ENCODE measurements at regions not wholly inside any gene's neighbourhood (a gene's known extent, or its start where the extent isn't known, plus 50 kb on each side); places are given as distances from the start of the nearest gene placed in this dataset.
A peak's percentile ranks its signal among the peaks of the same experiment; 100 is the strongest.
"Not testable (repeated sequence)": the region's sequence is repeated elsewhere in the genome, so short reads cannot be mapped to it uniquely, and the experiment has no call there.

GRCh38 chr16:62869837-62870236, 833.6 kb upstream of the CDH8 start:
- no peak for DNase-seq

DNA sequence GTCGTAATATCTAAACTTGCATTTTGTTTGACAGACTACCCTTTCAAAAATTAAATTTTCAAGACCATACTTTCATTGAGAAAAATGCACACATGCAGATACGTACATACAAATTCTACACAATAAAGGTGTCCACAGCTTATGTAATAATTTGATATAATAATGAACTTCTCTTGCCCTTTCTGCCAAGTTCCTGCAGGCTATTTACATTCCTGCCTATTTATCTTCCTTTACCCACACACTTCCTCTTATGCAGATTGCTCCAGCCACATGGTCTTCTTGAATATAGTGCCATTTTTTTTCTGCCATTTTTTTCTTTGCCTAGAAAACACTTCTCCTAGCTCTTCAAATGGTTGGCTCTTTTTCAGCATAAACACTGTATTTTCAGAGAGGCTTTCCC, 826.9 kb upstream of the CDH8 start:
- no peak for DNase-seq

- DNase-seq = no peak
Observed at GRCh38 chr16:62853887-62854286, 817.6 kb upstream of the CDH8 start.

DNA sequence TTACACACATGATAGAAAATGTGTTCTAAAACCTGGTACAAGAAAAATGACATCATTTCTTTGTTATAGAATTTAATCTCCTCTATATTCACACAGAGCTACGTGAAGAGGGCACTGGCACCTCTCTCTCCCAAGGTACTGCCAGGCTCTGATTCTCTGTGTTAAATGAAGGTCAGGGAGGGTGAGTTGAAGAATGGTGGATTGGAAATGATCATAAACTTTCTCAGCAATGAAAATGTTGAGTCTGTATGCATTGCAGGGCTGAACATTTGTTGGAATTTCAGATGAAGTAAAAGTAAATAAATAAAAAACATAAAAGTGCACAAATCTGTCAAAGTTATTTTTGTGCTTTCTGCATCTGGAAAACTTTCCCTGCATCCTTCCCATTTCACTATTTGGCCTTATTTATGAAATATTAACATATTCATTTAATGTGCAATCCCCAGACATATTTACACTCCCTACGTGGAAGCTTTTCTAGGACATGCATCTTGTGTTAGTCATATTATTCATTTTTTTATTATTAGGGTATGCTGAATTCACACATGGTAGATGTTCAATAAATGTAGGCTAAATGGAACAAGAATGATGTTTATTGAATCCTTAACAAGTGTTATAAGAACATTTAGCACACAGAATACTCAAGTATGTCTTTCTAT, 810.3 kb upstream of the CDH8 start:
- DNase-seq = no peak

GRCh38 chr16:62832214-62832613, 796.0 kb upstream of the CDH8 start:
- DNase-seq = no peak

DNA sequence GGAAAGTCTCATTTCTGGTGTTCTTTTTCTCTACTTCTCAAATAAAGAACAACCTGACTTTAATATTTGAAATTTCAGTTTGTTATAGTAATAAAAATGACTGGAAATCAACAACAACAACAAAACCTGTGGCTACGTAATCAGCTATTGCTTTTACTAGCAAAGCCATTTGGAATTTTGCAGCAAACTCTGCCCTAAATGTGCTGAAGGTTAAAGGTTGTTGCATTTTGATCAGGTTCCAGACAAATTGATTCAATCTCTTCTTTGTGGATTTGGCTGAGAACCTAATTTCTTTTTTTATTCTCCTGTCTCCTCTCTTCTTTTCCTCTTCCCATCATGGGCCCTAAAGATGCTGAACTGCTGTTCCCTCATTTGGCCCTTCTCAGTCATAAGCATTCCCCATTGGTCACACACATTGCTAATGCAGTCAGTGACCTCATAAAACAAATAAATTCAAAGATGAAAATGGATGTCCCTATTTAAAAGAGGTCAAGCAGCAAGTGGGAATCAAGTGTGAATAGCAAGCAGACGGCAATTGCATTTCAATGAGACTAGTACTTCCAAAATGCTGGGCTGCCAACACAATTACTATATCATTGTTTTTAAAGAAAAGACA, 795.1 kb upstream of the CDH8 start:
- DNase-seq = no peak

GRCh38 chr16:62829607-62830006, 793.4 kb upstream of the CDH8 start:
- no peak for DNase-seq

DNA sequence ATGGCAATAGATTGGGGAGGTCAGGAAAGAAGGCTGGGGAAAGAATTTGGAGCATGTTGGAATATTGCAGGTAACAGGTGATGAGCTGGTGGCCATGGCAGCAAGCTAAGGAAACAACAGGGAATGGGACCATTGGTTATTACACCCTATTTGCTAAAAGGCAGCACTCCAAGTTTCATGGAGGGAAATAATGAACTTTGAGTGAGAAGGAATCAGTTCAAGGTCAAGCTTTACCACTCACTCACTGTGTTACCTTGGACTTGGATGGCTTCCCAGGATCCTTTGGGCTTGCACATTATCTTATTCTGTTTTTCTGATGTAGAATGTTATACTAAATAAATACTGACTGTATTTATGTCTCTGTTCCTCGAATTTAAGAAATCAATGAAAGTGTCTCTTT, 792.8 kb upstream of the CDH8 start:
- DNase-seq = no peak

DNA sequence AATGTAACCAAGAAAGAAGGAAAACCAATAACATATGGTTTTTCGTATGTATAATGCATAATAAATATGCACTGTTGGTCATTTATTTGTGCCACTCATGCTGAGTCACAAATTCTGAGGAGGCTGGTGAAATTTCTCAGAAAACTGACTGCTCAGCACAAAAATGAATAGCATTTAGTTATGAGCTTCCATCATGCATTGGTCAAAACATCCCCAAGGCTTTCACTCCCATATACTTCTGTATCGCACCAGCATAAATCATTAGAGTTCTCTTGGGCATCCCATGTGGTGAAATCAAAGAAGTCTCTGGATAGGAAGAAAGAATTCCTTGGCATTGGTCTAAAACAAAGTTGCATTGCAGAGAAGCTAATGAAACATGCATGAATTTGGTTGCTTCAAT, 785.6 kb upstream of the CDH8 start:
- DNase-seq = no peak

GRCh38 chr16:62816971-62817519, 780.8 kb upstream of the CDH8 start:
- DNase-seq = no peak

DNA sequence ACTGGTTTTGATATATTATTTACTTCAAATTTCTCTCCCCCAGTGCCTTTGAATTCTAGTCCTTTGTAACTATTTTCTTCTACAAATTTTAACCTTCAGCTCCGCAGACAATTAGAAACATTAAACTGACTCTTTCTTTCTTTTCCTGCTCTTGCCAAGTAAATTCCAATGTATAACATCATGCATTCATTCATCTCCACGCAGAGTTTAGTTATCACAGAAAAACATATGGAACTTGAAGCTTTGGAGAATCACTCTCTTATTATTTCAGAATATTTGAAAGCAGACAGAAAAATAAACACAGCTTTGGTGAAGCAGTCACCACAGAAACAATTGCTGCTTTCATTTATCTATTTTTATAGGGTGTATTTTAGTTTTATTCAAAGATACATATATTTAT, 778.7 kb upstream of the CDH8 start:
- no peak for DNase-seq

DNA sequence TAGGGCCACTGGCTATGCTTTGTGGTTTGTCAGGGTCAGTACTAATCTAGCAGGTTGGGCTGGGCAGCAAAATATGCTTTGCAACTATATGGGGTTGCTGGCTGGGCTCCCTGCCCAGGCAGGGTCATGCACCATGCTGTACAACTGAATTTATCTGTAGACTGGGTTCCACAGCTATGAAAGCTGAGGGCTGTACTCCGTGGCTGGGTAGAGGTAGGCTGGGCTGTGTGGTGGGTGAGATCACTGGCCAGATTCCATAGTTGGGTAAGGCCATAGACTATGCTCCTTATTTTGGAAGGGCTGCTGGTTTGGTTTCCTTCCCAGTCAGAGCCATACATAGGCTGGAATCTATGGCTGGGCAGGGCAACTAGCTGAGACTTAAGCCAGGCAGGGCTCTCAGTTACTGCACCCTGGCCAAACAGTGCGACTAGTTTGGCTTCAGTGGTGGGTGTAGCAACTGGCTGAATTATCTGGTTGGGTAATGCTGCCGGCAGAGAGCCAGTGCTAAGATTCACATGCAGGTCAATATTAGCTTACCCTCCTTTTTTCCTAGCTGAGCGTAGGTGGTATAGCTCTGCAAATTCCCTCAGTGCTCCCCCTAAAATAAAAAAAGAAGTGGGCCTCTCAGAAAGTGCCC, 769.1 kb upstream of the CDH8 start:
- DNase-seq = no peak

GRCh38 chr16:62794724-62795123, 758.5 kb upstream of the CDH8 start:
- no peak for DNase-seq

DNA sequence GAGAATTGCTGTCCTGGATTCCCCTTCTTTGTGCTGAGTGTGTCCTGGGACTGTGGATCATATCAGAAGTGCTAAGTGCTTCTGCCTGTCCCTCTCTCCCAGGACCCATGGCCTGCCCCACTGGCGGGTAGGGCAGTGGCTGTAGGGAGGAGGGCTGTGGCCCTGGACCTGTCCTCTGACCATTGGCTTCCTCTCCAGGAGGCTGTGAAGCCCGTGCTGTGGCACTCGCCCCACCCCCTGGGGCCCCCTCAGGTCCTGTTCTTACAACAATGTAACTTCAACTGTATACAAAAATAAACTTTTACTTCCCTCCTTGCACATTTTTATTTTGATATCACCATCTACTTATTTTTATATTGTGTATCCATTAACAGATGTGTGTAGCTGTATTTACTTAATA, 743.8 kb upstream of the CDH8 start:
- not testable (repeated sequence) for DNase-seq

GRCh38 chr16:62764572-62764971, 728.3 kb upstream of the CDH8 start:
- no peak for DNase-seq

DNA sequence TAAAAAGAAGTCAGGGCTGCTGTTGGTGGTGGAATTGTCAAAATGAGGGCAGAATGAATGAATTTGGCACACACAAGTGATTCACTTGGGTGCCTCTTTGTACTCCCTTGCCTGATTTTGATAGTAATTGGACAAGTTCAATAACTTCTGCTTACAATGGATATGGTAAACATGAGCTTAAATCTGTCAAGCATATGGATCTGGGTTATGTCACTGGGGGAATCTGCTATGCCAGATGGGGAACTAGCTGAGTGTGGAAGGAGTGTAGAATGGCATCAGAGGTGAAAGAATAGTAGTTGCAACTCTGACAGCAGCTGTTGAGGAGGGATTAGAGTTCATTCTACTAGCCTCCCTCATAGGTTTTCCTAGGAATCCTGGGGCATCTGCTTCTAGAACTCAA, 724.2 kb upstream of the CDH8 start:
- DNase-seq = no peak

- DNase-seq = no peak
Observed at GRCh38 chr16:62755938-62756337, 719.7 kb upstream of the CDH8 start.

- peak in 1 of 58 donors; percentile 0 for DNase-seq
Observed at GRCh38 chr16:62752854-62753253, 716.6 kb upstream of the CDH8 start.

DNA sequence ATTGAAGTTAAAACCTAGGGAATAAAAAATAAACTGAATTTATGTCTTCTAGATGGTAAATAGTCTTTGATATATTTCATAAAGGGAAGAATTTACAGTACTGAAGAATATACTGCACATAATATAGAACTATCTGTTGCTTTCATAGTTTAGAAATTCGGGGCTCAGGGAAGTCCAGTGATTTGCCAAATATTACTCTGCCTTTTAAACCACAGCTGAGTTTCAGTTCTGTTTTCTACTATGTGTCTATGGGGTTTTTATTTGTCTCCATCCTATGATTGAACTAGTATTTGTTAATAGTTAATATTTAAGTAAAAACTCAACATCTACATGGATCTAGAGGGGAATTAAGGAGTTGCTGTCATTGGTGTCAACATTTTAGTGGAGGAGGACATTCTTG, 715.0 kb upstream of the CDH8 start:
- no peak for DNase-seq

DNA sequence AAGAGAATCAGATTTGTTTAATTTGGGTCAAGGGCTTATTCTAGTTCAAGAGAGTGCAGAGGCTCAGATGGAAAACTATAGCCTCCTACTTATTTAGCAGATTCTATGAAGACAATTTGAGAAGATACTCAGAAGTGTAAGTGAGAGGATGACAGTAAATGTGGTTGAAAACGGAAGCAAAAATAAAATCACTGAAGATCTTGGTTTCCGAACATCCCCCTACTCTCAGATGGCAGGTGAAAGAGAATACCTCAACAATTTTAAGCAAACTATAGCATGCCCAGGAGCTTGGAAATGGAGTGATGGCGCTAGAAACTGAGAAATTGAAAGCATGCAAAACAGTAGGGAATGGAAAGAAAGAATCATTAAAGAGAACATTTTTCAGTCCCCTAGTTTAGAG, 705.5 kb upstream of the CDH8 start:
- no peak for DNase-seq

DNA sequence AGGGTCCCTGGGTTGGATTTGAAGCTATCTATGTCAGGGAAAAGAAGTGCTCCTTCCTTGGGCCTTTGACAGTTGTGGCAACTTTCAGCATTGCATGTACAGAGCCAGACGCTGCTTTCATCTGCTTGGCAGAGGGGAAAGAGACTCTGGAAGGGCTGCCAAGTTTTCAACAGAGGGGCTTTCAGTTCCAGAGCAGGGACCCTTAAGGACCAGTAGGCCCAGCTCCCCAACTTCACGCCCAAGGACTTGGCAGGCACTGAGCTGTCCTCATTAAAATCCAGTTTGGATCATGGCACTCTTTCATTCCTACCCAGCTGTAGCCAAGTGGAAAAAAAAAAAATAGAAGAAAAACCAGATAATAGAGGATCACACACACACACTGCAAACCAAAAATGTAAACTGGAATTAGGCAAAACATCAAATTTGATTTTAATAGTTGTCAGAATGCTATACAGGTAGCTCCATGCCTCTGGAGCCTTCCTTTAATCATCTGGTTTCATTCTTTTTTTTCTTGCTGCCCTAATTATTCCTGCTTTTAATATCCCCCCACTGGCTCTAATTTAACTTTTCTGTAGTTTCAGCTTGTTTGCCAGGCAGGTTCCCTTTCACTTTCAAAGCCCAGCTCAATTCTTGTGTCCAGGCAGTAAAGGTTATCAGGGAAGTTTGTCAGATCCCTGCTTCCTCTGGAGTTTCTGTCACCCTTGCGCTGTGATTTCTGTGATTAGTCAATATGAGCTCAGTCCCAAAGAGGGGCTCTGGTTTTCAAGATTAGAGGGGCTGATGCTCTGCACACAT, 702.6 kb upstream of the CDH8 start:
- DNase-seq = peak in 52 of 58 donors; percentile 0 to 86 (median 55)

DNA sequence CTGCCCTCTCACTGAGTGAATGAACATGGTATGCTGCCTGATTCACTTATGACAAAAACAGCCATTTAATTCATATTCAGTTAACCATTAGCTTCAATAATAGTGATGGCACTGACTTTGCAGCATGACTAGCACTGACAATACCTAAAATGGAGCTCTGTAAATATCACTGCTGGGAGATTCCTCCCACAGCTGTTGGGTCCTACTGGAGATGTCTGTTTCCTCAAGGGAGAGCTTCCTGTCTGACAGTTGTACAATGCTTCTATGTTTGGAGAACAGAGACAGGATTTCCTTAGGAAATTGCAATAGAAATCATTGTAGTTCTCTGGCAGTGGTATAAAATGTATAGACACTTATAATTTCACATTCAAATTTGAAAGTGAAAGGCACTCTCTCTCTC, 695.9 kb upstream of the CDH8 start:
- DNase-seq = no peak
